Liver (tissue), 8 donors: ENCODE measurements at regions not wholly inside any gene's neighbourhood (a gene's known extent, or its start where the extent isn't known, plus 50 kb on each side); places are given as distances from the start of the nearest gene placed in this dataset.

Source experiments
- DNase-seq: peaks from one replicate; pipeline ENCODE4 v3.0.0-alpha.2; 2017; ENCODE audit warnings: low spot score
- H3K27ac ChIP-seq, 2 donors: one replicate each; pipeline ENCODE4 v1.7.0; 2013; ENCODE audit warnings: inconsistent platforms in 2 of 2, low read length in 2 of 2, control low read depth in 1 of 2, low read depth in 1 of 2, mild to moderate bottlenecking in 1 of 2
- H3K27me3 ChIP-seq, 4 donors: one replicate each; pipeline versions ENCODE4 v1.6.1 to v1.7.0; 2013; ENCODE audit warnings: low read length in 3 of 4, inconsistent platforms in 1 of 4, mild to moderate bottlenecking in 1 of 4, moderate library complexity in 1 of 4; ENCODE audit not compliant: control insufficient read depth in 4 of 4, insufficient read depth in 4 of 4
- H3K36me3 ChIP-seq, 4 donors: one replicate each; pipeline versions ENCODE4 v1.6.1 to v1.7.0; 2013; ENCODE audit warnings: low read length in 3 of 4, mild to moderate bottlenecking in 3 of 4, low read depth in 1 of 4, moderate library complexity in 1 of 4; ENCODE audit not compliant: control insufficient read depth in 4 of 4, insufficient read depth in 3 of 4
- H3K4me1 ChIP-seq, 4 donors: one replicate each; pipeline versions ENCODE4 v1.6.1 to v1.7.0; 2013; ENCODE audit warnings: low read length in 3 of 4, mild to moderate bottlenecking in 3 of 4, moderate library complexity in 1 of 4; ENCODE audit not compliant: control insufficient read depth in 4 of 4, insufficient read depth in 4 of 4
- H3K4me3 ChIP-seq, 3 donors: one replicate each; pipeline versions ENCODE4 v1.6.1 to v1.7.0; 2013; ENCODE audit warnings: low read length in 3 of 3, control low read depth in 1 of 3, low read depth in 1 of 3, mild to moderate bottlenecking in 1 of 3
- H3K9ac ChIP-seq, 2 donors: one replicate each; pipeline ENCODE4 v1.7.0; 2013; ENCODE audit warnings: low read length in 2 of 2, mild to moderate bottlenecking in 2 of 2, moderate library complexity in 2 of 2, control low read depth in 1 of 2, low read depth in 1 of 2
- H3K9me3 ChIP-seq, 4 donors: one replicate each; pipeline versions ENCODE4 v1.6.1 to v1.7.0; 2013; ENCODE audit warnings: low read length in 3 of 4; ENCODE audit not compliant: control insufficient read depth in 4 of 4
- ATF3 ChIP-seq: IDR thresholded peaks from 2 replicates; pipeline ENCODE4 v1.6.1; 2016; ENCODE audit warnings: antibody characterized with exemption
- CTCF ChIP-seq: fragments of 150-350 bp; IDR thresholded peaks from 2 replicates; pipeline ENCODE4 v1.5.1; 2017; ENCODE audit warnings: improper control_type of control experiment, low read depth, low read length; ENCODE audit not compliant: missing input control
- EGR1 ChIP-seq, 2 donors: IDR thresholded peaks; 2 replicates each; pipeline ENCODE4 v1.6.1; 2016 to 2018; ENCODE audit warnings: antibody characterized with exemption in 2 of 2, low read depth in 2 of 2
- FOXA1 ChIP-seq: IDR thresholded peaks from 2 replicates; pipeline ENCODE4 v1.6.1; 2016; ENCODE audit warnings: antibody characterized with exemption
- FOXA2 ChIP-seq: IDR thresholded peaks from 2 replicates; pipeline ENCODE4 v1.6.1; 2016; ENCODE audit warnings: antibody characterized with exemption
- GABPA ChIP-seq, 2 donors: IDR thresholded peaks in 1 of 2; conservative IDR thresholded peaks in 1 of 2; 2 replicates each; pipeline ENCODE4 v1.6.1; 2016; ENCODE audit warnings: antibody characterized with exemption in 2 of 2, mild to moderate bottlenecking in 1 of 2, moderate library complexity in 1 of 2
- HNF4A ChIP-seq, 2 donors: conservative IDR thresholded peaks; 2 replicates each; pipeline ENCODE4 v1.6.1; 2016; ENCODE audit warnings: antibody characterized with exemption in 2 of 2, mild to moderate bottlenecking in 2 of 2
- HNF4G ChIP-seq: IDR thresholded peaks from 2 replicates; pipeline ENCODE4 v1.6.1; 2016; ENCODE audit warnings: antibody characterized with exemption
- JUND ChIP-seq, 2 donors: IDR thresholded peaks; 2 replicates each; pipeline ENCODE4 v1.6.1; 2016; ENCODE audit warnings: antibody characterized with exemption in 2 of 2
- MAX ChIP-seq: IDR thresholded peaks from 2 replicates; pipeline ENCODE4 v1.6.1; 2016; ENCODE audit warnings: antibody characterized with exemption
- NR2F2 ChIP-seq: IDR thresholded peaks from 2 replicates; pipeline ENCODE4 v1.6.1; 2016; ENCODE audit warnings: antibody characterized with exemption
- RAD21 ChIP-seq, 2 donors: IDR thresholded peaks; 2 replicates each; pipeline ENCODE4 v1.6.1; 2016; ENCODE audit warnings: antibody characterized with exemption in 2 of 2, mild to moderate bottlenecking in 2 of 2
- REST ChIP-seq: IDR thresholded peaks from 2 replicates; pipeline ENCODE4 v1.6.1; 2016; ENCODE audit warnings: antibody characterized with exemption, mild to moderate bottlenecking
- RXRA ChIP-seq, 2 donors: IDR thresholded peaks; 2 replicates each; pipeline ENCODE4 v1.6.1; 2017 to 2018; ENCODE audit warnings: antibody characterized with exemption in 2 of 2, mild to moderate bottlenecking in 1 of 2
- SP1 ChIP-seq: IDR thresholded peaks from 2 replicates; pipeline ENCODE4 v1.6.1; 2018; ENCODE audit warnings: antibody characterized with exemption, mild to moderate bottlenecking
- TAF1 ChIP-seq: conservative IDR thresholded peaks from 2 replicates; pipeline ENCODE4 v1.6.1; 2016; ENCODE audit warnings: antibody characterized with exemption, mild to moderate bottlenecking
- YY1 ChIP-seq: IDR thresholded peaks from 2 replicates; pipeline ENCODE4 v1.6.1; 2016; ENCODE audit warnings: antibody characterized with exemption, mild to moderate bottlenecking
- ZBTB33 ChIP-seq: IDR thresholded peaks from 2 replicates; pipeline ENCODE4 v1.6.1; 2016; ENCODE audit warnings: antibody characterized with exemption
- WGBS: extraction: QIAGEN DNeasy Blood & Tissue Kit; methylation state at CpG from one replicate; pipeline ENCODE4 v1.1.7; 2013; 5-methylcytosine and 5-hydroxymethylcytosine counted together
- donor health status: healthy.
- donor health status: healthy.
- donor health status: healthy.
- donor health status: healthy.
- donor health status: healthy.

- H3K27ac ChIP-seq, result no peak overlapping the region
- no peaks in the 10 kb centered on the region for H3K36me3 ChIP-seq
- H3K4me1 ChIP-seq, result no peaks in the 10 kb centered on the region
- TF ChIP-seq TAF1 (no peak), FOXA2 (no peak), NR2F2 (no peak), EGR1 (IDR thresholded peaks at IDR 0.05; ENCODE audit: low read depth in 2 of 2) (no peak), RAD21 (IDR thresholded peaks at IDR 0.05) (no peak), RXRA (IDR thresholded peaks at IDR 0.05) (no peak), HNF4G (no peak), GABPA (IDR thresholded peaks at IDR 0.05 in 1 of 2, conservative IDR thresholded peaks at IDR 0.05 in 1 of 2) (no peak), FOXA1 (no peak), YY1 (no peak), HNF4A (conservative IDR thresholded peaks at IDR 0.05) (no peak), ZBTB33 (no peak), CTCF (no peak), MAX (no peak), SP1 (no peak), JUND (IDR thresholded peaks at IDR 0.05) (no peak), ATF3 (no peak), REST (no peak)
- 84% methylated on average over 2 of the region's 2 CpGs for WGBS
- H3K9ac ChIP-seq, result no peak overlapping the region
- no peaks in the 10 kb centered on the region for H3K9me3 ChIP-seq
- no peak overlapping the region for H3K4me3 ChIP-seq
- no peaks in the 10 kb centered on the region for H3K27me3 ChIP-seq
- no peak for DNase-seq
Measured at GRCh38 chr3:154849408-154849807, 230.7 kb upstream of the MME start.

GRCh38 chr3:154844863-154845262 lies 235.3 kb upstream of the MME start:
- 66% methylated on average over 1 of the region's 1 CpG for WGBS
- DNase-seq, result no peak
- H3K27ac ChIP-seq, result no peak overlapping the region
- TF ChIP-seq TAF1 (no peak), SP1 (no peak), NR2F2 (no peak), GABPA (IDR thresholded peaks at IDR 0.05 in 1 of 2, conservative IDR thresholded peaks at IDR 0.05 in 1 of 2) (no peak), RXRA (IDR thresholded peaks at IDR 0.05) (no peak)
- H3K36me3 ChIP-seq, result no peaks in the 10 kb centered on the region
- no peak overlapping the region for H3K9ac ChIP-seq
- H3K4me3 ChIP-seq, result no peak overlapping the region
- no peaks in the 10 kb centered on the region for H3K4me1 ChIP-seq
- H3K9me3 ChIP-seq, result no peaks in the 10 kb centered on the region
- no peaks in the 10 kb centered on the region for H3K27me3 ChIP-seq
